Epithelial cell of prostate (primary cell): ENCODE measurements at regions not wholly inside any gene's neighbourhood (a gene's known extent, or its start where the extent isn't known, plus 50 kb on each side); places are given as distances from the start of the nearest gene placed in this dataset.
"Not testable (repeated sequence)": the region's sequence is repeated elsewhere in the genome, so short reads cannot be mapped to it uniquely, and the experiment has no call there.

Source experiments
- DNase-seq: peaks from one replicate; pipeline ENCODE4 v3.0.0-alpha.2; 2011; ENCODE audit warnings: low read depth, low spot score
- H3K27ac ChIP-seq: fragments of 450-650 bp; 2 replicates; pipeline ENCODE4 v1.5.1; 2017; ENCODE audit warnings: mild to moderate bottlenecking

- DNase-seq: no peak
- H3K27ac ChIP-seq: no peak overlapping the region
Observed at GRCh38 chr4:189845145-189845846, 95.4 kb upstream of the FRG1 start.

- not testable (repeated sequence) for DNase-seq, H3K27ac ChIP-seq
Observed at GRCh38 chr4:189846094-189846493, 94.6 kb upstream of the FRG1 start.

- DNase-seq, H3K27ac ChIP-seq: not testable (repeated sequence)
Observed at GRCh38 chr4:189846608-189847007, 94.1 kb upstream of the FRG1 start.

- not testable (repeated sequence) for DNase-seq, H3K27ac ChIP-seq
Observed at GRCh38 chr4:189848672-189849071, 92.0 kb upstream of the FRG1 start.

GRCh38 chr4:189850239-189850856, 90.3 kb upstream of the FRG1 start:
- no peak for DNase-seq
- H3K27ac ChIP-seq: no peak overlapping the region

- no peak overlapping the region for H3K27ac ChIP-seq
- no peak for DNase-seq
Observed at GRCh38 chr4:189858435-189858834, 82.2 kb upstream of the FRG1 start.

- H3K27ac ChIP-seq: no peak overlapping the region
- DNase-seq: no peak
Observed at GRCh38 chr4:189861101-189861500, 79.6 kb upstream of the FRG1 start.

GRCh38 chr4:189869236-189869635, 71.4 kb upstream of the FRG1 start:
- no peak overlapping the region for H3K27ac ChIP-seq

GRCh38 chr4:189870511-189871234, 70.0 kb upstream of the FRG1 start:
- H3K27ac ChIP-seq: no peak overlapping the region
- DNase-seq: no peak

More at GRCh38 chr4:189869236-189869635, 71.4 kb upstream of the FRG1 start:
- DNase-seq: no peak

- DNase-seq: no peak
- H3K27ac ChIP-seq: no peak overlapping the region
Observed at GRCh38 chr4:189874591-189874990, 66.1 kb upstream of the FRG1 start.

GRCh38 chr4:189881190-189881589, 59.5 kb upstream of the FRG1 start:
- H3K27ac ChIP-seq, DNase-seq: not testable (repeated sequence)

- DNase-seq, H3K27ac ChIP-seq: not testable (repeated sequence)
Observed at GRCh38 chr4:189888407-189888806, 52.3 kb upstream of the FRG1 start.
